AML-193 (cell line): ENCODE measurements at regions not wholly inside any gene's neighbourhood (a gene's known extent, or its start where the extent isn't known, plus 50 kb on each side); places are given as distances from the start of the nearest gene placed in this dataset.

ENCODE experiments used
- DNase-seq, 2 experiments: peaks; one replicate each; lab custom pipeline; 2025; lab: John Stamatoyannopoulos, UW

- DNase-seq: no peak
Measured at GRCh38 chr22:27420195-27420816, 381.2 kb downstream of the MN1 start.

- no peak for DNase-seq
Measured at GRCh38 chr22:27420817-27421361, 380.7 kb downstream of the MN1 start.

- no peak for DNase-seq
Measured at GRCh38 chr22:27422442-27422841, 379.1 kb downstream of the MN1 start.

GRCh38 chr22:27424319-27424718, 377.2 kb downstream of the MN1 start:
- no peak for DNase-seq

- no peak for DNase-seq
Measured at GRCh38 chr22:27429476-27429875, 372.1 kb downstream of the MN1 start.

- no peak for DNase-seq
Measured at GRCh38 chr22:27431081-27431480, 370.5 kb downstream of the MN1 start.

- no peak for DNase-seq
Measured at GRCh38 chr22:27431896-27432295, 369.7 kb downstream of the MN1 start.

- DNase-seq: no peak
Measured at GRCh38 chr22:27433099-27433498, 368.5 kb downstream of the MN1 start.

GRCh38 chr22:27433585-27434190, 367.9 kb downstream of the MN1 start:
- DNase-seq: no peak

- no peak for DNase-seq
Measured at GRCh38 chr22:27434898-27435297, 366.7 kb downstream of the MN1 start.

- no peak for DNase-seq
Measured at GRCh38 chr22:27435844-27436576, 365.5 kb downstream of the MN1 start.

GRCh38 chr22:27436591-27436990, 365.0 kb downstream of the MN1 start:
- no peak for DNase-seq

- no peak for DNase-seq
Measured at GRCh38 chr22:27437570-27437969, 364.0 kb downstream of the MN1 start.

GRCh38 chr22:27438271-27438980, 363.1 kb downstream of the MN1 start:
- no peak for DNase-seq

- no peak for DNase-seq
Measured at GRCh38 chr22:27439131-27439530, 362.4 kb downstream of the MN1 start.

- peak in 1 of 2 experiments; percentile 0 for DNase-seq
Measured at GRCh38 chr22:27440304-27440865, 361.2 kb downstream of the MN1 start.

GRCh38 chr22:27441706-27442475, 359.7 kb downstream of the MN1 start:
- no peak for DNase-seq

- DNase-seq: no peak
Measured at GRCh38 chr22:27443306-27443705, 358.2 kb downstream of the MN1 start.

GRCh38 chr22:27445881-27446280, 355.7 kb downstream of the MN1 start:
- no peak for DNase-seq

GRCh38 chr22:27447289-27447688, 354.3 kb downstream of the MN1 start:
- no peak for DNase-seq

GRCh38 chr22:27450448-27450847, 351.1 kb downstream of the MN1 start:
- DNase-seq: no peak
